ENCODE measurements at regions not wholly inside any gene's neighbourhood (a gene's known extent, or its start where the extent isn't known, plus 50 kb on each side); places are given as distances from the start of the nearest gene placed in this dataset.

DNA sequence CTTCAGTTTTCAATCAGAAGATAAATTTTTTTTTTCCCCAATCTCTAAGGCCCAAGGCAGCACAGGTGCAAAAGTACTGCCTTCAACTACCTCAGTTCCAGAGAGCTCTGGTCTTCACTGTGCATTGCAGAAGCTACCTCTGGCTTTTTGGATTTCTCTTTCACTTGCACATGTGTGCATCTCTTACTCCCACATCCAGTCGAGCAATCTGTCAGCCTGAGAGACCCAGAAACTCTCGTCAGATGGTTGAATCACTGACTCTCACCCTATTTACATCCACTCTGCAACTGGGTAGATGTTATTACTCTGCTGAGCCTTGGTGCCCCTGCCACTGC lies 813.8 kb downstream of the NR2F2 start:
- Histone ChIP-seq H3K4me1 (ENCODE audit: insufficient read depth, low read length) (no peaks in the 10 kb centered on the region), H3K27ac (ENCODE audit: low read length) (no peak overlapping the region), H3K4me3 (ENCODE audit: low read depth in 1 of 2, low read length in 2 of 2) (no peak overlapping the region), H3K9me3 (ENCODE audit: insufficient read depth, low read length, severe bottlenecking) (no peaks in the 10 kb centered on the region), H3K27me3 (ENCODE audit: insufficient read depth, low read length, poor library complexity) (no peaks in the 10 kb centered on the region), H4K20me1 (ENCODE audit: insufficient read depth, low read length) (no peaks in the 10 kb centered on the region), H3K36me3 (ENCODE audit: insufficient read depth, low read length) (no peaks in the 10 kb centered on the region), H3K9ac (ENCODE audit: low read depth, low read length) (no peak overlapping the region), H2AFZ (ENCODE audit: low read depth, low read length) (no peak overlapping the region), H3K79me2 (ENCODE audit: insufficient read depth, low read length) (no peaks in the 10 kb centered on the region), H3K4me2 (ENCODE audit: insufficient read depth, low read length) (no peak overlapping the region)
- no peak for TF ChIP-seq EZH2 (IDR thresholded peaks at IDR 0.05; ENCODE audit: borderline replicate concordance, low read depth, low read length, severe bottlenecking)
- TF ChIP-seq, protein P1, sequence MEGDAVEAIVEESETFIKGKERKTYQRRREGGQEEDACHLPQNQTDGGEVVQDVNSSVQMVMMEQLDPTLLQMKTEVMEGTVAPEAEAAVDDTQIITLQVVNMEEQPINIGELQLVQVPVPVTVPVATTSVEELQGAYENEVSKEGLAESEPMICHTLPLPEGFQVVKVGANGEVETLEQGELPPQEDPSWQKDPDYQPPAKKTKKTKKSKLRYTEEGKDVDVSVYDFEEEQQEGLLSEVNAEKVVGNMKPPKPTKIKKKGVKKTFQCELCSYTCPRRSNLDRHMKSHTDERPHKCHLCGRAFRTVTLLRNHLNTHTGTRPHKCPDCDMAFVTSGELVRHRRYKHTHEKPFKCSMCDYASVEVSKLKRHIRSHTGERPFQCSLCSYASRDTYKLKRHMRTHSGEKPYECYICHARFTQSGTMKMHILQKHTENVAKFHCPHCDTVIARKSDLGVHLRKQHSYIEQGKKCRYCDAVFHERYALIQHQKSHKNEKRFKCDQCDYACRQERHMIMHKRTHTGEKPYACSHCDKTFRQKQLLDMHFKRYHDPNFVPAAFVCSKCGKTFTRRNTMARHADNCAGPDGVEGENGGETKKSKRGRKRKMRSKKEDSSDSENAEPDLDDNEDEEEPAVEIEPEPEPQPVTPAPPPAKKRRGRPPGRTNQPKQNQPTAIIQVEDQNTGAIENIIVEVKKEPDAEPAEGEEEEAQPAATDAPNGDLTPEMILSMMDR (IDR thresholded peaks at IDR 0.05; ENCODE audit: borderline replicate concordance, extremely low read depth, low read length, poor library complexity, severe bottlenecking), result no peak
- DNase-seq, result no peak
- ATAC-seq (ENCODE audit: insufficient read depth, low read depth), result no peak

DNA sequence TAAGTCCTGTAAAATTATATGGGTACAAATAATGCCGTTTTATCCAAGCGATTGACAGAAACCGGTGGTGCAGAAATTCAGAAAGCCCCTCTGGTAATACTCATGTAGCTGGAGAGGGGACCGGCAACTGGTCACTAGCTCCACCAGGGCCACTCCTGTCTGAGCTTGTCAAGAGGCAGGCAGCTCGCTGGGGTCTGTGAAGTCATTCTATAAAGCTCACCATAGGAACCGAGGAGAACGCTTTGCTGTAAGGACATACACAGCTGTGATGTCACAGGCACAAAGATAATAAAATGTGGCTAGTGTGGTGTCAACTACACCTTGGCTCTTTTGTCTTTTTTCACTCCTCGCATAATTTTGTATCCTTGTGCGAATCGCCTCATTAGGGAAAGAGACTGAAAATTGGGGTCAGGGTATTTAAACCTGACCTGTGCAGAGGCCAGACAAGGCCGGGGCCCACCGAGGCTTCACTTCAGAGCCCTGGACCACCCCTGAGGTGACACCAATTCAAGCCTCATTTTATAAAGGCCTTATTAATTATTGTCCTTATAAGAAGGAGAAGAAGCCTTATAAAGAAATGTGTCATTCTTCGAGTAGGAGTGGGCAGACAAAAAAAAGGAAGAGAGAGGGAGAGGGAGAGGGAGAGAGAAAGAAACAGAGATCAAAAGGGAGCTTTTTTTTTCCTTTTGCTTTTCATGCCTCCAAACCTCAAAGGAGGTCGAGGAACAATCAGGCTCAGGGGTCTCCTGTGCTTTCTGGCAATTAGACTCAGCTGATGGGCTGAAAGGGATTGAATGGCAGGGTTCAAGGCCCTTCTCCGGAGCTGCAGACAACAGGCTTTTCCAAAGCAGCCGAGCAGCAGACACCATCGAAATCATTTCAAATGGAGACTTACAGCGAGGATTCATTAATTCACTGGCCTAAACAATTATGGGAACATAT lies 813.3 kb upstream of the ARRDC4 start:
- no peak overlapping the region for H3K4me3 ChIP-seq (ENCODE audit: low read depth in 1 of 2, low read length in 2 of 2)
- DNase-seq (no peak), ATAC-seq (ENCODE audit: insufficient read depth, low read depth) (no peak)
- H3K27me3 ChIP-seq (ENCODE audit: insufficient read depth, low read length, poor library complexity), result no peaks in the 10 kb centered on the region
- no peaks in the 10 kb centered on the region for H4K20me1 ChIP-seq (ENCODE audit: insufficient read depth, low read length)
- no peaks in the 10 kb centered on the region for H3K36me3 ChIP-seq (ENCODE audit: insufficient read depth, low read length)
- no peaks in the 10 kb centered on the region for H3K4me1 ChIP-seq (ENCODE audit: insufficient read depth, low read length)
- no peak overlapping the region for H3K27ac ChIP-seq (ENCODE audit: low read length)
- no peak overlapping the region for H3K9ac ChIP-seq (ENCODE audit: low read depth, low read length)
- H2AFZ ChIP-seq (ENCODE audit: low read depth, low read length), result no peak overlapping the region
- no peaks in the 10 kb centered on the region for H3K9me3 ChIP-seq (ENCODE audit: insufficient read depth, low read length, severe bottlenecking)
- TF ChIP-seq, protein P1 (IDR thresholded peaks at IDR 0.05; ENCODE audit: borderline replicate concordance, extremely low read depth, low read length, poor library complexity, severe bottlenecking), result no peak
- no peak for TF ChIP-seq EZH2 (IDR thresholded peaks at IDR 0.05; ENCODE audit: borderline replicate concordance, low read depth, low read length, severe bottlenecking)
- H3K4me2 ChIP-seq (ENCODE audit: insufficient read depth, low read length), result no peak overlapping the region
- no peaks in the 10 kb centered on the region for H3K79me2 ChIP-seq (ENCODE audit: insufficient read depth, low read length)

DNA sequence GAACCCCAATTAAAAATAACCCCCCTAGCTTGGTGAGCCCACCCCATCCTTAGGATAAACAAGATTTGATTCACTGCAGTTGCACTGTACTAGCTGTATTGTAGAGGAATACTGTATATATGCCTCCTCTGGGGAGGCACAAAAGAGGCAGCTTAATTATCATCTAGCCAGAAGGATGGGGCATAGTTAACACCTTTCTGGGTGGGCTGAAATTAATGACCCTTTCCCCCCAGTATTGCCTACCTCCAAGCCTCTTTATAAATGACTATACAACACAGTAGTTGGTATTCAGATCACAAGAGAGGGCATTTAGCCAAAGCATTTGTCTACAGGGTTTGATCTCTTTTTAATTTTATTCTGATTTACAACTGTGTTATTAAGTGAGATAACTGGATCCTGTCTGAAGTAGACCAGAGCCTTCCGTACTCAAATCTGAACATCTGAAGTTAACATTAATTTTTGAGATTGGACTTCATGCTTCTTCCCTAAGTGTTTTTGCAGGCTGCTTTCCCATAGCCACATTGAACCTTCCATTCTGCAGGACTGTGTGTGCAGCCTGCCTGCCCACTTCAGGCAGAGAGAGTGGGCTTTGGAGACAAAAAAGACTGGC lies 807.0 kb upstream of the ARRDC4 start:
- no peak overlapping the region for H2AFZ ChIP-seq (ENCODE audit: low read depth, low read length)
- ATAC-seq (ENCODE audit: insufficient read depth, low read depth) (no peak), DNase-seq (no peak)
- H3K4me2 ChIP-seq (ENCODE audit: insufficient read depth, low read length), result no peak overlapping the region
- no peak overlapping the region for H3K27ac ChIP-seq (ENCODE audit: low read length)
- H3K4me1 ChIP-seq (ENCODE audit: insufficient read depth, low read length), result no peaks in the 10 kb centered on the region
- H3K9me3 ChIP-seq (ENCODE audit: insufficient read depth, low read length, severe bottlenecking), result no peaks in the 10 kb centered on the region
- H3K4me3 ChIP-seq (ENCODE audit: low read depth in 1 of 2, low read length in 2 of 2), result no peak overlapping the region
- no peak overlapping the region for H3K9ac ChIP-seq (ENCODE audit: low read depth, low read length)
- H3K36me3 ChIP-seq (ENCODE audit: insufficient read depth, low read length), result no peaks in the 10 kb centered on the region
- TF ChIP-seq, protein P1 (IDR thresholded peaks at IDR 0.05; ENCODE audit: borderline replicate concordance, extremely low read depth, low read length, poor library complexity, severe bottlenecking), result no peak
- no peaks in the 10 kb centered on the region for H3K27me3 ChIP-seq (ENCODE audit: insufficient read depth, low read length, poor library complexity)
- H3K79me2 ChIP-seq (ENCODE audit: insufficient read depth, low read length), result no peaks in the 10 kb centered on the region
- no peaks in the 10 kb centered on the region for H4K20me1 ChIP-seq (ENCODE audit: insufficient read depth, low read length)
